CD14-positive monocyte (primary cell): ENCODE measurements at regions not wholly inside any gene's neighbourhood (a gene's known extent, or its start where the extent isn't known, plus 50 kb on each side); places are given as distances from the start of the nearest gene placed in this dataset.

ENCODE experiments used
- DNase-seq, 3 donors: peaks; one replicate each; pipeline ENCODE4 v3.0.0-alpha.2; 2011 to 2022
- H2AFZ ChIP-seq: 2 replicates; pipeline ENCODE4 v1.6.0; 2012; ENCODE audit warnings: mild to moderate bottlenecking, low read depth, low read length, inconsistent platforms; ENCODE audit not compliant: insufficient read depth, poor library complexity, severe bottlenecking
- H3K27ac ChIP-seq, 2 donors: 1 replicate in 1 of 2; 2 replicates in 1 of 2; pipeline ENCODE4 v1.5.1; 2012 to 2013; ENCODE audit warnings: low read length in 2 of 2, control low read depth in 1 of 2, inconsistent platforms in 1 of 2, low read depth in 1 of 2, mild to moderate bottlenecking in 1 of 2
- H3K27me3 ChIP-seq, 2 donors: one replicate each; pipeline versions ENCODE4 v1.6.0 to v1.6.1; 2011 to 2013; ENCODE audit warnings: low read length in 2 of 2; ENCODE audit not compliant: control insufficient read depth in 2 of 2, insufficient read depth in 2 of 2
- H3K36me3 ChIP-seq, 2 donors: replicated peaks in 1 of 2; 1 replicate in 1 of 2; 2 replicates in 1 of 2; pipeline versions ENCODE4 v1.5.1 to v1.6.1; 2012 to 2013; ENCODE audit warnings: low read length in 2 of 2, control low read depth in 1 of 2, inconsistent platforms in 1 of 2, mild to moderate bottlenecking in 1 of 2; ENCODE audit not compliant: insufficient read depth in 2 of 2, control insufficient read depth in 1 of 2
- H3K4me1 ChIP-seq, 2 donors: 1 replicate in 1 of 2; 2 replicates in 1 of 2; pipeline versions ENCODE4 v1.5.1 to v1.6.1; 2012 to 2013; ENCODE audit warnings: low read length in 2 of 2, control low read depth in 1 of 2, inconsistent platforms in 1 of 2, mild to moderate bottlenecking in 1 of 2, moderate library complexity in 1 of 2; ENCODE audit not compliant: insufficient read depth in 2 of 2, control insufficient read depth in 1 of 2
- H3K4me2 ChIP-seq: replicated peaks from 2 replicates; pipeline ENCODE3; 2012; ENCODE audit warnings: low read length, moderate library complexity, mild to moderate bottlenecking; ENCODE audit not compliant: poor library complexity, severe bottlenecking; ENCODE audit errors: extremely low read depth
- H3K4me3 ChIP-seq, 3 experiments: fragments of 200-600 bp in 1 of 3; sonication (generic) in 1 of 3; replicated peaks in 1 of 3; 1 replicate in 2 of 3; 2 replicates in 1 of 3; pipeline ENCODE4 v1.5.1; 2011 to 2013; ENCODE audit warnings: low read length in 3 of 3, mild to moderate bottlenecking in 3 of 3, control low read depth in 2 of 3, low read depth in 2 of 3, inconsistent platforms in 1 of 3, moderate library complexity in 1 of 3
- H3K79me2 ChIP-seq: 2 replicates; pipeline ENCODE4 v1.6.0; 2012; ENCODE audit warnings: mild to moderate bottlenecking, control low read depth, inconsistent platforms, low read length, moderate library complexity; ENCODE audit not compliant: insufficient read depth
- H3K9ac ChIP-seq: 2 replicates; pipeline ENCODE4 v1.6.0; 2017; ENCODE audit warnings: low read length, mild to moderate bottlenecking; ENCODE audit not compliant: insufficient read depth, poor library complexity, severe bottlenecking
- H3K9me3 ChIP-seq, 2 donors: replicated peaks in 1 of 2; 1 replicate in 1 of 2; 2 replicates in 1 of 2; pipeline versions ENCODE4 v1.5.1 to v1.6.1; 2012 to 2013; ENCODE audit warnings: low read length in 2 of 2, control low read depth in 1 of 2; ENCODE audit not compliant: control insufficient read depth in 1 of 2, insufficient read depth in 1 of 2
- H4K20me1 ChIP-seq: 2 replicates; pipeline ENCODE4 v1.6.0; 2012; ENCODE audit warnings: mild to moderate bottlenecking, low read length, control low read depth, moderate library complexity; ENCODE audit not compliant: insufficient read depth
- H3K27ac Mint-ChIP-seq, 7 donors: one replicate each; pipeline ENCODE4 v1.8.0; 2020; ENCODE audit warnings: mild to moderate bottlenecking in 7 of 7, mixed read lengths in 7 of 7, moderate library complexity in 6 of 7, inconsistent platforms in 2 of 7
- H3K27me3 Mint-ChIP-seq, 3 donors: one replicate each; pipeline ENCODE4 v1.8.0; 2021 to 2022; ENCODE audit warnings: low read depth in 3 of 3, mild to moderate bottlenecking in 3 of 3, mixed read lengths in 3 of 3, moderate library complexity in 3 of 3, inconsistent platforms in 1 of 3
- H3K36me3 Mint-ChIP-seq, 2 donors: one replicate each; pipeline ENCODE4 v1.8.0; 2020; ENCODE audit warnings: mixed read lengths in 2 of 2, inconsistent platforms in 1 of 2, mild to moderate bottlenecking in 1 of 2
- H3K4me1 Mint-ChIP-seq: one replicate; pipeline ENCODE4 v1.8.0; 2020; ENCODE audit warnings: mild to moderate bottlenecking, mixed read lengths
- H3K4me3 Mint-ChIP-seq, 2 donors: one replicate each; pipeline ENCODE4 v1.8.0; 2020; ENCODE audit warnings: mild to moderate bottlenecking in 2 of 2, mixed read lengths in 2 of 2, moderate library complexity in 1 of 2
- H3K9me3 Mint-ChIP-seq, 7 donors: one replicate each; pipeline ENCODE4 v1.8.0; 2020 to 2022; ENCODE audit warnings: mixed read lengths in 7 of 7, mild to moderate bottlenecking in 6 of 7, moderate library complexity in 6 of 7, inconsistent platforms in 2 of 7
- WGBS: methylation state at CpG from one replicate; pipeline ENCODE4 v1.1.5; 2013; ENCODE audit warnings: missing lambda C conversion rate; ENCODE audit not compliant: insufficient coverage; 5-methylcytosine and 5-hydroxymethylcytosine counted together
- intact Hi-C, 2 donors: fragments of 100-400 bp; cut with micrococcal nuclease; formaldehyde crosslinking; loops; one replicate each; pipeline versions ENCODE4 v1.15.0 to v1.15.1; 2023
- TF ChIP-seq, protein P1 (sequence below): fragments of 200-600 bp; IDR thresholded peaks from one replicate; pipeline ENCODE4 v1.8.0; 2022; ENCODE audit warnings: antibody characterized with exemption, mild to moderate bottlenecking

DNA sequence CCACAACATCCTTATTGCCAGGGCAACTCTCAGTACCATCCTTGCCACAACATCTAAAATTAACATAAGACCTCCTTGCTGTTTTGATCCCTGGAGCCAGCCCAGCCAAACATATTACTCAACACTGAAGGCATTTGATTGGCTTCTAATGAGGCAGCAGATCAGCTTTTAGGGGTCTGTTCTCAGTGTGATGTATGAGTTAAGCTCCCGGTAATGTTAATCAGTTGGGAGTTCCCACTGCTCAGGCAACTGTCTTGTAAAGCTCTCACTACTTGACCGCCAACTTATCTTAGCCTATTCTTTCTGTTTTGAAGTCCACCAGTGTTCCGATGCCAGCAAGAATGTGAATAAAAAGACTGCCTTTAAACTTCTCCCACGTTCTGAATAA lies 158.9 kb downstream of the FOXB1 start:
- Mint-ChIP-seq H3K27me3 (peaks cover 4 to 6% (median 5%) of the 10 kb centered on the region in 3 donors), H3K36me3 (no peaks in the 10 kb centered on the region), H3K9me3 (no peaks in the 10 kb centered on the region), H3K4me3 (no peak overlapping the region), H3K27ac (no peak overlapping the region), H3K4me1 (no peaks in the 10 kb centered on the region)
- no peaks in the 10 kb centered on the region for H3K27me3 ChIP-seq
- no peaks in the 10 kb centered on the region for H3K36me3 ChIP-seq
- H3K9ac ChIP-seq: no peak overlapping the region
- no peaks in the 10 kb centered on the region for H3K4me1 ChIP-seq
- 100% methylated on average over 2 of the region's 4 CpGs for WGBS
- DNase-seq: no peak
- TF ChIP-seq, protein P1, sequence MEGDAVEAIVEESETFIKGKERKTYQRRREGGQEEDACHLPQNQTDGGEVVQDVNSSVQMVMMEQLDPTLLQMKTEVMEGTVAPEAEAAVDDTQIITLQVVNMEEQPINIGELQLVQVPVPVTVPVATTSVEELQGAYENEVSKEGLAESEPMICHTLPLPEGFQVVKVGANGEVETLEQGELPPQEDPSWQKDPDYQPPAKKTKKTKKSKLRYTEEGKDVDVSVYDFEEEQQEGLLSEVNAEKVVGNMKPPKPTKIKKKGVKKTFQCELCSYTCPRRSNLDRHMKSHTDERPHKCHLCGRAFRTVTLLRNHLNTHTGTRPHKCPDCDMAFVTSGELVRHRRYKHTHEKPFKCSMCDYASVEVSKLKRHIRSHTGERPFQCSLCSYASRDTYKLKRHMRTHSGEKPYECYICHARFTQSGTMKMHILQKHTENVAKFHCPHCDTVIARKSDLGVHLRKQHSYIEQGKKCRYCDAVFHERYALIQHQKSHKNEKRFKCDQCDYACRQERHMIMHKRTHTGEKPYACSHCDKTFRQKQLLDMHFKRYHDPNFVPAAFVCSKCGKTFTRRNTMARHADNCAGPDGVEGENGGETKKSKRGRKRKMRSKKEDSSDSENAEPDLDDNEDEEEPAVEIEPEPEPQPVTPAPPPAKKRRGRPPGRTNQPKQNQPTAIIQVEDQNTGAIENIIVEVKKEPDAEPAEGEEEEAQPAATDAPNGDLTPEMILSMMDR: no peak
- H3K4me3 ChIP-seq: no peak overlapping the region
- no peak overlapping the region for H3K4me2 ChIP-seq
- no peak overlapping the region for H3K27ac ChIP-seq
- no peaks in the 10 kb centered on the region for H3K9me3 ChIP-seq
- intact Hi-C loops: no loop called here
- H3K79me2 ChIP-seq: no peaks in the 10 kb centered on the region
- no peaks in the 10 kb centered on the region for H4K20me1 ChIP-seq
- no peak overlapping the region for H2AFZ ChIP-seq

DNA sequence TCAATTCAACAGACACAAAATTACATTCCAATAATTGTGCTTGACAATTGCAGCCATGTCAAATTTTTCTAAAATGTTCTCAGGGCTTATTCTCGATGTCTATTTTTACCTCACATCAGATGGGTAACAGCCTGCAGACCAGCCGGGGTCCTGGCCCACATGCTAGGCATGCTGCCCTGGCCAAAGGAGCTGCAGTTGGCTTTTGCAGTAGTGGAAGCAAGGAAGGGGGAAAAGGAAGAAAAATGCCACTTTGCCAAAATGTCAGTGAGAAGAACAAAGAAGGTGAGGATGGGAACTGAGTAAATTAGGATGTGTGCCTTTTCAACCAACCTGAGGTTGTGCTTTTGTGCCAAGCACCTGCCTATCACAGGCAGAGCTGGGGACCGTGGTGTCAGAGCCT lies 161.0 kb downstream of the FOXB1 start:
- no peak overlapping the region for H3K4me2 ChIP-seq
- no peak overlapping the region for H2AFZ ChIP-seq
- TF ChIP-seq, protein P1: no peak
- H3K9ac ChIP-seq: no peak overlapping the region
- no peaks in the 10 kb centered on the region for H4K20me1 ChIP-seq
- H3K4me3 Mint-ChIP-seq: no peak overlapping the region
- H3K27ac Mint-ChIP-seq: no peak overlapping the region
- H3K4me1 Mint-ChIP-seq: no peaks in the 10 kb centered on the region
- H3K36me3 ChIP-seq: no peaks in the 10 kb centered on the region
- H3K79me2 ChIP-seq: no peaks in the 10 kb centered on the region
- WGBS: 94% methylated on average over 2 of the region's 3 CpGs
- H3K9me3 Mint-ChIP-seq: no peaks in the 10 kb centered on the region
- DNase-seq: no peak
- intact Hi-C loops: no loop called here
- no peaks in the 10 kb centered on the region for H3K9me3 ChIP-seq
- H3K36me3 Mint-ChIP-seq: no peaks in the 10 kb centered on the region
- H3K27ac ChIP-seq: no peak overlapping the region
- H3K27me3 Mint-ChIP-seq: peaks cover 1 to 4% (median 3%) of the 10 kb centered on the region in 3 donors
- H3K4me3 ChIP-seq: no peak overlapping the region
- no peaks in the 10 kb centered on the region for H3K27me3 ChIP-seq
- H3K4me1 ChIP-seq: no peaks in the 10 kb centered on the region
